Fibroblast of lung (primary cell): ENCODE measurements at regions not wholly inside any gene's neighbourhood (a gene's known extent, or its start where the extent isn't known, plus 50 kb on each side); places are given as distances from the start of the nearest gene placed in this dataset.

Experiments
- DNase-seq, 2 donors: peaks; one replicate each; pipeline versions ENCODE4 v3.0.0 to v3.0.0-alpha.2; 2010; ENCODE audit warnings: low read depth in 2 of 2
- H2AFZ ChIP-seq: 2 replicates; pipeline ENCODE4 v1.5.1; 2012; ENCODE audit warnings: low read length, control low read depth, inconsistent platforms
- H3K27ac ChIP-seq: 2 replicates; pipeline ENCODE4 v1.5.1; 2011; ENCODE audit warnings: low read length, control low read depth; ENCODE audit not compliant: insufficient read depth
- H3K27me3 ChIP-seq: 2 replicates; pipeline ENCODE4 v1.5.1; 2011; ENCODE audit warnings: mild to moderate bottlenecking, low read length; ENCODE audit not compliant: control insufficient read depth, insufficient read depth
- H3K36me3 ChIP-seq: 2 replicates; pipeline ENCODE4 v1.5.1; 2011; ENCODE audit warnings: low read length; ENCODE audit not compliant: control insufficient read depth, insufficient read depth
- H3K4me1 ChIP-seq: 2 replicates; pipeline ENCODE4 v1.5.1; 2011; ENCODE audit warnings: low read length; ENCODE audit not compliant: control insufficient read depth, insufficient read depth; ENCODE audit errors: extremely low read depth
- H3K4me2 ChIP-seq: 2 replicates; pipeline ENCODE4 v1.5.1; 2011; ENCODE audit warnings: low read length, control low read depth; ENCODE audit not compliant: insufficient read depth; ENCODE audit errors: extremely low read depth
- H3K4me3 ChIP-seq, 4 experiments: fragments of 200-600 bp in 1 of 4; sonication (generic) in 1 of 4; replicated peaks in 1 of 4; 2 replicates each; pipeline ENCODE4 v1.5.1; 2011 to 2016; ENCODE audit warnings: low read length in 4 of 4, low read depth in 3 of 4, mild to moderate bottlenecking in 3 of 4, control low read depth in 2 of 4, inconsistent platforms in 1 of 4, mixed read lengths in 1 of 4; ENCODE audit not compliant: insufficient read depth in 1 of 4; ENCODE audit errors: control extremely low read depth in 1 of 4
- H3K79me2 ChIP-seq: 2 replicates; pipeline ENCODE4 v1.5.1; 2012; ENCODE audit warnings: mild to moderate bottlenecking, low read length, inconsistent platforms; ENCODE audit not compliant: control insufficient read depth, insufficient read depth
- H3K9ac ChIP-seq: 2 replicates; pipeline ENCODE4 v1.5.1; 2011; ENCODE audit warnings: mild to moderate bottlenecking, low read length, control low read depth; ENCODE audit not compliant: insufficient read depth
- H3K9me3 ChIP-seq: 2 replicates; pipeline ENCODE4 v1.5.1; 2012; ENCODE audit warnings: low read depth, low read length; ENCODE audit not compliant: control insufficient read depth, insufficient read depth
- H4K20me1 ChIP-seq: 2 replicates; pipeline ENCODE4 v1.5.1; 2011; ENCODE audit warnings: low read length; ENCODE audit not compliant: control insufficient read depth, insufficient read depth; ENCODE audit errors: extremely low read depth
- CTCF ChIP-seq, 2 donors: IDR thresholded peaks in 1 of 2; conservative IDR thresholded peaks in 1 of 2; 1 replicate in 1 of 2; 2 replicates in 1 of 2; pipeline ENCODE4 v1.5.1; 2011 to 2012; ENCODE audit warnings: low read length in 2 of 2, control low read depth in 1 of 2, inconsistent platforms in 1 of 2, low read depth in 1 of 2, mild to moderate bottlenecking in 1 of 2
- EZH2 ChIP-seq: IDR thresholded peaks from 2 replicates; pipeline ENCODE4 v1.5.1; 2012; ENCODE audit warnings: low read length, control low read depth, mild to moderate bottlenecking; ENCODE audit errors: missing control alignments

GRCh38 chr12:78386871-78387270, 477.7 kb upstream of the SYT1 start:
- H3K27ac ChIP-seq = no peak overlapping the region
- no peak for TF ChIP-seq CTCF (conservative IDR thresholded peaks at IDR 0.05 in 1 of 2, IDR thresholded peaks at IDR 0.05 in 1 of 2; ENCODE audit: low read depth in 1 of 2, low read length in 2 of 2)
- TF ChIP-seq EZH2 = no peak

GRCh38 chr12:78387721-78388120, 476.9 kb upstream of the SYT1 start:
- Histone ChIP-seq H3K27ac (no peak overlapping the region), H3K36me3 (no peaks in the 10 kb centered on the region), H3K79me2 (no peaks in the 10 kb centered on the region), H4K20me1 (no peaks in the 10 kb centered on the region), H3K9me3 (no peaks in the 10 kb centered on the region), H3K4me3 (no peak overlapping the region), H3K9ac (no peak overlapping the region), H3K4me2 (no peak overlapping the region), H3K27me3 (no peaks in the 10 kb centered on the region), H3K4me1 (no peaks in the 10 kb centered on the region), H2AFZ (no peak overlapping the region)
- no peak for TF ChIP-seq EZH2
- no peak for TF ChIP-seq CTCF (conservative IDR thresholded peaks at IDR 0.05 in 1 of 2, IDR thresholded peaks at IDR 0.05 in 1 of 2; ENCODE audit: low read depth in 1 of 2, low read length in 2 of 2)
- no peak for DNase-seq

More at GRCh38 chr12:78386871-78387270, 477.7 kb upstream of the SYT1 start:
- no peaks in the 10 kb centered on the region for H4K20me1 ChIP-seq
- H3K4me2 ChIP-seq = no peak overlapping the region
- no peaks in the 10 kb centered on the region for H3K9me3 ChIP-seq
- H3K79me2 ChIP-seq = no peaks in the 10 kb centered on the region
- H3K4me3 ChIP-seq = no peak overlapping the region
- H3K4me1 ChIP-seq = no peaks in the 10 kb centered on the region
- no peak overlapping the region for H2AFZ ChIP-seq
- no peak overlapping the region for H3K9ac ChIP-seq
- no peaks in the 10 kb centered on the region for H3K27me3 ChIP-seq
- no peaks in the 10 kb centered on the region for H3K36me3 ChIP-seq
- no peak for DNase-seq

GRCh38 chr12:78388461-78388860, 476.1 kb upstream of the SYT1 start:
- Histone ChIP-seq H3K9me3 (no peaks in the 10 kb centered on the region), H3K4me3 (no peak overlapping the region), H3K27me3 (no peaks in the 10 kb centered on the region), H2AFZ (no peak overlapping the region), H3K4me2 (no peak overlapping the region), H3K27ac (no peak overlapping the region), H3K36me3 (no peaks in the 10 kb centered on the region), H3K79me2 (no peaks in the 10 kb centered on the region), H3K9ac (no peak overlapping the region), H3K4me1 (no peaks in the 10 kb centered on the region), H4K20me1 (no peaks in the 10 kb centered on the region)
- DNase-seq = no peak
- TF ChIP-seq EZH2 = no peak
- no peak for TF ChIP-seq CTCF (conservative IDR thresholded peaks at IDR 0.05 in 1 of 2, IDR thresholded peaks at IDR 0.05 in 1 of 2; ENCODE audit: low read depth in 1 of 2, low read length in 2 of 2)
